Hepatic stellate cell (primary cell): ENCODE measurements at regions not wholly inside any gene's neighbourhood (a gene's known extent, or its start where the extent isn't known, plus 50 kb on each side); places are given as distances from the start of the nearest gene placed in this dataset.
A peak's percentile ranks its signal among the peaks of the same experiment; 100 is the strongest.
"Not testable (repeated sequence)": the region's sequence is repeated elsewhere in the genome, so short reads cannot be mapped to it uniquely, and the experiment has no call there.

ENCODE experiments used
- DNase-seq: peaks from one replicate; pipeline ENCODE4 v3.0.0; 2011; ENCODE audit warnings: low spot score

- DNase-seq = no peak
Measured at GRCh38 chr9:745761-746380, 95.6 kb upstream of the DMRT1 start.

DNA sequence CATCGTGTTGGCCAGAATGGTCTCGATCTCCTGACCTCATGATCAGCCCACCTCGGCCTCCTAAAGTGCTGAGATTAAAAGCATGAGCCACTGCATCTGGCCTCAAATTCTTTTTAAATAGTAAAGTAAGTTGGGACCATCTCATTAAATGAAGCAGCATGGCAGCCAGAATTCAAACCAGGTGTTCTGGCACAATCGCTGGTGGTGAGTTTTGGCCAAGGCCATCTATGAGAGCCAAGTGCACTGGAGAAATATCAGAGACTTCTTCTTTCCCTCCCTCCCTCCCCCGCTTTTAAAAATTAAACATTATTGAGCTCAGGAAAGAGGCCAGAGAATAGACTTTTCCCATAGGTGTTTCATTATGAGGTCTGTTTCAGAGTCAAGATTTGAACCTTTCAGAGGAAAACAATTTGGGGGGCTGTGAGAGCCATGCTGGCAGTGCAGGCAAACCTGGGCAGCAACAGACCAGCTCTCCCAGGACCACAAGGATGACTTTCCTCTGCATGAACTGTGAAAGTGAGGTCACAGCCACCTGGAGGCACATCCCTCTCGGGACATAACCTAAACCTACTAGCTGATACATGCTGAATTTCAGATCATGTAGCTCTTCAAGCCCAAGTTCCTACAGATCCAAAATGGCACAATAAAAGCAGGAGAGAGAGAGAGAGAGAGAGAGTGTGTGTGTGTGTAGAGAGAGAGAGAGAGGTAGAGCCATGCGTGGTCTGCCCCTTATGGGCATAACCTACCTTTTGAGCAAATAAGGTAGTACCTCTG, 94.6 kb upstream of the DMRT1 start:
- DNase-seq = no peak

- DNase-seq = no peak
Measured at GRCh38 chr9:747567-747966, 93.9 kb upstream of the DMRT1 start.

GRCh38 chr9:748861-749497, 92.5 kb upstream of the DMRT1 start:
- no peak for DNase-seq

GRCh38 chr9:749716-750115, 91.8 kb upstream of the DMRT1 start:
- no peak for DNase-seq

GRCh38 chr9:750249-750967, 91.1 kb upstream of the DMRT1 start:
- no peak for DNase-seq

DNA sequence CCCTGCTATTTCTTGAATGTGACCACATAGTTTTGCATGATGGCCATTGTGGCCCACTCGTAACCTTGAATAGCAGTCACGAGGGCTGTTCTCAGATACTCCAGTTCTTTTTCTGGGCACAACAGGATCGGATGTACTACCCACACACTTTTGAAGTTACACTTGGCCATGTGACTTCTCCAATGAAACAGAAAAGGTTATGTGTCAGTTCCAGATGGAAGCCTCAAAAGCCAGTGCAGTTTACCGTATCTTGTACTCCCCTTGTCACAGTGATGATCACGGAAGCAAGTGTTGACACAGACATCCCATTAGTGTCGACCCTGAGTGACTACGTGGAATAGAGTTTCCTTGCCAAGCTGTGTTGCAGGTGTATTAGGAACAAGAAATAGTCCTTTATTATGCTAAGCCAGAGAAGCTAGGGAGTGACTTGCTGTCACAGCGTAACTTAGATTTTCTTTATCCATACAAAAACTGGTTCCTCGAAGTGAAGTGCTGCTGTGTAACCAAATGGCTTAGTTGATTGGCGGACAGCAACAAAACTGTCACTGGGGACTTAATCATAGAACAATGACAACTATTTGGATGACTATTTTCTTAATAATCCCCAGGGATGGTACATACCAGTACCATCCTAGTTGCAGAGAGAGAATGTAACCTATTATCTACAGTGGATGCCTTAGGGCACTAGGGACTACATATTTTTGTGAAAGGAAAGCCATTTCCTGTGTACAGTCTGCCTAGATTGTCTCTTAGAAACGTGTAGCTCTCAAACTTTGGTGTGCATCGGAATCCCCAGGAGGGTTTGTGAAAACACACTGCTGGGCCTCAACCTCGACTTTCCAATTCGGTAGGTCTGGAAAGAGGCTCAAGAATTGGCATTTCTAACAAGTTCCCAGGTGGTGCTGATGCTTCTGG, 90.1 kb upstream of the DMRT1 start:
- DNase-seq = peak; percentile 66

DNA sequence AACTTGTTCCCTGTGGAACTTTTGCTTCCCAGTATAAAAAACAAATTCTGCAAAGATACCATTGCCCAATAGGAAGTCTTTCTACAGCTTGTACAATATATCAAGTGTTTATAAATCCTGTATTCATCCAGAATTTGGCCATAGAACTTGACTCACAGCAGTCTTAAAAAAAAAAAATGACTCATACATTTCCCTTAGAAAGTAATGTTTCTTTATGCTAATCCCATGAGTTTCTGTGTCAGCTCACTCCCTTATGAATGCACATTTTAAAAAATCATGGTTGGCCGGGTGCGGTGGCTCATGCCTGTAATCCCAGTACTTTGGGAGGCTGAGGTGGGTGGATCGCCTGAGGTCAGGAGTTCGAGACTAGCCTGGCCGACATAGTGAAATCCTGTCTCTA, 89.3 kb upstream of the DMRT1 start:
- peak; percentile 82 for DNase-seq

DNA sequence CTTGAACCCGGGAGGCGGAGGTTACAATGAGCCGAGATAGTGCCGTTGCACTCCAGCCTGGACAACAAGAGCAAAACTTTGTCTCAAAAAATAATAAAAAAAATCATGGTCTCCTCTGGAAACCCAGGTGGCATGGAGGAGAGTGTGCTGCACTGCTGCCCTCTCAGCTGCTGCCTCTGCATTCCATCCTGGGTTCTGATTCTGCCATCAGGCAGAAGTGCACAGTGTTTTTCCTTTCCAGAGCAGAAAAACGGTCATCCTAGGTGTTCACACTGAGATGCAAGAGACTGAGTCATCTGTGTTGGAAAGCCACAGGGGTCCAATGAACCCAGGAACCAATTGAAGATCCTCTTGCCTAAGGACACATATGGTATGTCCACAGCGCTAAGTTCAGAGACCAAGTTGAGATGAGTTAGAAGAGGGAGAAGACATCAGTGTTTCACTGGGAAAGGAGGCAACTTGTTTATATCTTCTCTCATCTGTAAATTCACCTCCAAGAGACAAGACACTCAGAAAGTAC, 88.8 kb upstream of the DMRT1 start:
- DNase-seq = no peak

- not testable (repeated sequence) for DNase-seq
Measured at GRCh38 chr9:753734-754133, 87.8 kb upstream of the DMRT1 start.

DNA sequence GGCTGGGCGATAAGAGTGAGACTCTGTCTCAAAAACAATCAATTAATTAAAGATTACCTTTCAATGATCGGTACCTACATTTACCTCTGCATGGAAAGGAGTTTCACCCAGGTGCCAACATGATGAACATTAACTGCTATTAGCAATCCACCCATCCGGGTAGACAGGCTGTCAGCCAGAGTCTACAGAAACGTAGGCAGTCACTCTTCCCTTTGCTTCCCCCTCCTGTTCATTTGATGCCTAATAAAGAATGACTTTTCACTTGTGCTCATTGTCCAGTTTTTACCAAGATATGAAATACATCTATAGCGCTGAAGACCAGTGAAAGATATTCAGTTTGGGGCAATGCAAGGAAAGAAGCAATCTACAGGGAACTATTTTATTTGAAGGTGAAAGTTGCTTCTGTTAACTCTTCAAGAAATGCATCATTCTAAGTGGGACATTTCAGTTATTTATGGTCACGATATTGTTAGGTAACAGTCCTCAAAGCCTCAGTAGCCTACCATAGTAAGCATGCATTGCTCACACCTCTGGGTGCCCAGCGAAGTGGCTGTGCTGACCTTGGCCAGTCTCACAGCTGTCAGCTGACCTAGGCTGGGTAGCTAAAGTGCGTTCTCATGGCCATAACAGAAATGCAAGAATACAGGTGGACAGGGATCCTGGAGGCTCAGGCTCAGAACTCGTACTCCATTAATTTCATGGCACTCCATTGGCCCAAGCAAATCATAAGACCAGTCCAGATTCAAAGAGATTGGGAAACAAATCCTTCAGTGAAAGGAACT, 87.2 kb upstream of the DMRT1 start:
- no peak for DNase-seq

- DNase-seq = peak; percentile 79
Measured at GRCh38 chr9:755454-756381, 85.8 kb upstream of the DMRT1 start.

GRCh38 chr9:757246-757881, 84.1 kb upstream of the DMRT1 start:
- peak; percentile 65 for DNase-seq

DNA sequence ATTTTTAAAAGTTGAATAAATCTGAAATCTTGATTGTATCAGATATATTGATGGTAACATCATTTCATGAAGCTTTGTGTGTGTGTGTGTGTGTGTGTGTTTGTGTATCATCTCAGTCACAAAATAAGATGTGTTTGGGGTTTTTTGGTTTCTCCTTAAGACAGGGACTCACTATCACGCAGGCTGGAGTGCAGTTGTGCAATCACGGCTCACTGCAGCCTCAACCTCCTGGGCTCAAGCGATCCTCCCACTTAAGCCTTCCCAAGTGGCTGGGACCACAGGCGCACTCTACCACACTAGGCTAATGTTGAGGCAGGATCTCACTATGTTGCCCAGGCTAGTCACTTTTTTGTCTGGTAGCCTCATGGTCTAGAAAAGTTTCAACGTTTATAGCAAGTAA, 83.4 kb upstream of the DMRT1 start:
- no peak for DNase-seq

DNA sequence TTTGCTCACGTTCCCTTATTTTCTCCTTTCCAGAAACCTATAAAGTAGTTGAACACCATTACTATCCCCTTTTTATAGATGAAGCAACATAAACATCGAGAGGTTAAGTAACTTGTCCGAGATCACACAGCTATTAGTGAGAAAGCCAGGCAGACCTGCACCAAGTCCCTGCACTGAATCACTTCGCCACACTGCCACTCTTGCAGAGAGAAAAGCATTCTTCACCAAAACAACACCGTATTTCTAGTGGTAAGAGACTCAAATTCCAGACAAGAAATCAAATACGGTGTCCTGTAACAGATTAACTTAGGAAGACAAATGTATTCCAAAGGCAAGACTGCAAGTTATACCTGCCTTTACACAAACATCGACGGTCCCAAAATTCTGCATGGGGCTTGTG, 82.0 kb upstream of the DMRT1 start:
- no peak for DNase-seq

DNA sequence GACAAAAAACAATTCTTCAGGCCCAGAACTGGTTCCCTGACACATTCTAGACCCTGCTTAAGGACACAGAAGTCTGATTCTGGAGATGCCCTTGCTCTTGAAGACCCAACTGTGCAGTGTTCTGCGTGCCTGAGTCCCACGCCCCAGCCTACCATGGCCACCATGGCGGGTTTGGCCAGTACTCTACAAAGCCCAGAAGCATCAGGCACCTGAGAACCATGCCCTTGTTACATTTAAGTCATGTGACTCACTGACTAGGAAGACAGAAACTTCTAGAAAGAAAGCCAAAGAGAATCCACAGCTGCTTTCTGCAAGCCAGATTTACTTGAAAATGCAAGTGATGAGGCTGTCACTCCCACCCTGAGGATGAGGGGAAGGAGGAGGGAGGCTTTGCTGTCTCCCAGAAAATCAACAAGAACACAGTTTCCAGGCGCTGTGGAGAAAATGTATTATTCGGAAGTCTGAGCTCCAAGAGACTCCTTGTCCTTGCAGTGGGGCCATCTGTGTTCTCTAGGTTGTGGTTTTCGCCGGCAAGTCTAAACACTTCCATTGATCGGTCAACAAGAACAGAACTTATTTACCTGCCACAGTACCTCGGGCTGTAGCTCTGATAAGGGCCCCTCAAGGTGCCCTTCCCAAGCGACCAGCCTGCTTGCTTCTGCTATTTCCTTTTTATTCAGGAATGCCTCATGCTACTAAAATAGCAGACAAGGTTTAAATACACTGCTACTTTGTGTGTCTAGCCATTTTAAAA, 81.3 kb upstream of the DMRT1 start:
- no peak for DNase-seq

- DNase-seq = peak; percentile 50
Measured at GRCh38 chr9:761176-761792, 80.2 kb upstream of the DMRT1 start.
